NCI-H2107 treated with DMSO at 0.1 percent for 48 hours (cell line): ENCODE measurements at regions not wholly inside any gene's neighbourhood (a gene's known extent, or its start where the extent isn't known, plus 50 kb on each side); places are given as distances from the start of the nearest gene placed in this dataset.
"Not testable (repeated sequence)": the region's sequence is repeated elsewhere in the genome, so short reads cannot be mapped to it uniquely, and the experiment has no call there.

Experiments used
- DNase-seq: peaks from one replicate; lab custom pipeline; 2025; ENCODE audit not compliant: unreplicated experiment; lab: John Stamatoyannopoulos, UW

GRCh38 chr6:169019727-169020491 is 233.7 kb downstream of the THBS2 start:
- no peak for DNase-seq

GRCh38 chr6:169019111-169019510 is 234.5 kb downstream of the THBS2 start:
- DNase-seq = no peak

GRCh38 chr6:169016758-169017157 is 236.9 kb downstream of the THBS2 start:
- no peak for DNase-seq

- DNase-seq = no peak
These were observed 239.1 kb downstream of the THBS2 start for GRCh38 chr6:169014211-169015197.

DNA sequence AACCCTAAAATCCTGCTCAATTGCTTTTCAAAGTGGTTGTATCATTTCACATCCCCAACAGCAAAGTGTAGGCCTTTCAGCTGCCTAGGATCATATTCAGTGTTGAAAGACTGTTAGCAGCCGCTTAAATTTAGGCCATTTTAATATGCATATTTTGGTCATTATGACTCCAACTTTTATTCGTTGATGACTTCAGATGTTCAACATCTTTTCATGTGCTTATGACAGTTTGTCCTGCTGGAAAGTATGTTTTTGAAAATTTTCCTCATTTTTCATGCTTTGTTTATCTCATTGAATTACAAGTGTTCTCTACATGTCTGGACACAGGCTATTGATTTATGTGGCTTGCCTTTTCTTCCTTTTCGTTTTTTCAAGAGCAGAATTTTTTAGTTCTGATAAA is 244.0 kb downstream of the THBS2 start:
- DNase-seq = no peak

DNA sequence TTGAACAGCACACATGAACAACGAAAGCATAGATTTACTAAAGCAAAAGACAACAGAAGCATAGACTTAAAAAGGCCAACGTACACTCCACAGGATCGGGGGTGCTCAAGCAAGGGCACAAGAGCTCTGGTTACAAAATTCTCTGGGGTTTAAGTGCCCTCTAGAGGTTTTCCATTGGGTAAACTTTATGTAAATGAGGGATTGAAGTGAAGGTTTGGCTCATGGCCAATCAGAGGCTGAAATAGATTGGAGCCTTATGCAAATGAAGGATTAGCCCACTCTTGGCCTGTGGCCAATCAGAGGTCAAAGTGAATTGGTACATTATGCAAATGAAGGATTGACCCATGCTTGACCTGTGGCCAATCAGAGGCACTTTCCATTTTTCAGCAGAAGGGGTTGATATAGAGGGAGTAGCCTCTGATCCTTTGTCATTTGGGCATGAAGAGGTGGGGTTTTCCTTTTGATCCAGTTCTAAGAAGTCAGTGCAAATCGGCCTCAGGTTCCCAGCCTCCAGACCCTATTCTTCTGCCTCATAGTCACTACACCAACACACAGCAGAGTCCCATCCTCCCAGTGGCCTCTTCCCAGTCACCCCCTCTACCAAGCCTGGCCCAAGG is 244.9 kb downstream of the THBS2 start:
- peak; percentile 89 for DNase-seq

DNA sequence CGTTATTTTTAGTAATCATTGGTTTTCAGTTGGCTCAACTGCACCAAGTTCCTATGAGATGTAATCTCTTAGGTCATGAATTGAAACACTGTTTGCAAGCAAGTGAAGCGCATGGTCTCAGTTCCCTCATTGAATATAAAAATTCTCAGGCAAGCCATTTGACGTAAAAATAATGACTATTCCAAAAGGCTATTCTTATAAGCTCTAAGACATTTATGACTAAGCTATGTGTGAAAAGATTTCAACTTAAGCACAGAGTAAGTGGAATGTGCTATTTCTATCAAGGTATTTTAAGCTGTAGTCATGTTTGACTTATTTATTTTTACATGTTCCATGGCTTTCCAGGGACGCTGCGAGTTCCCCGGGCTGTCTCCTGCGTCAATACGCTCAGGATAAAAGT is 248.5 kb downstream of the THBS2 start:
- no peak for DNase-seq

DNA sequence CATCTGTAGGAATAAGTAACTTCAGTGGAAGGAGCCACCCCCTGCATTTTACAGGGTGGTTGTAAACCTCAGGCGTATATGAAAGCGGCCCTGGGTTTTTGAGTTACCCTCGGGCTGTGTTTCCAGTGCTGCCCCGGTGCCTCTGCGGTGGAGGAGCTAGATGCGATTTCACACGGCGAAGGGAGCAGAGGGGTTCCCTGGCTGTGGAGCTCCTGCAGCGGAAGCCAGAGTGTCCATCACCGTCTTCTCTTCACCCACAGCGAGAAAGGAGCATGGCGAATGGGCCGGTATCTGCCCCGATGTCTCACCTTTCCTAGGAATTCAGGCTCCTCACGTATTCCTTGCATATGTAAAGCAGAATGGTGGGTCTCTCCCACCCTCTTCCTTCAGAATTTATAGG is 253.6 kb downstream of the THBS2 start:
- DNase-seq = no peak

GRCh38 chr6:168999392-168999791 is 254.3 kb downstream of the THBS2 start:
- DNase-seq = no peak

DNA sequence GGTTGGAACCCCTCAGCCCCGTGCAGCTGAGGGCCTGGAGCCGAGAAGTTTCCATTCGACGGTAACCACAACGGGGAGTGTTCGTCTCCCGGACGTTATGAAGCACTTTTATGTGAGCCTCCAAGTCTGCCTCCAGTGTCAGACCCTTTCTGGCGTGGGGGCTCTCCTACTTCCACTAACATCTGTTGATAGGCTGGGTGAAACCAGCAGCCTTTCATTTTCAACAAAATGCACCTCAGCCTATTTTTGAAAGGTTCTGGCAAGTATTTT is 257.4 kb downstream of the THBS2 start:
- no peak for DNase-seq

DNA sequence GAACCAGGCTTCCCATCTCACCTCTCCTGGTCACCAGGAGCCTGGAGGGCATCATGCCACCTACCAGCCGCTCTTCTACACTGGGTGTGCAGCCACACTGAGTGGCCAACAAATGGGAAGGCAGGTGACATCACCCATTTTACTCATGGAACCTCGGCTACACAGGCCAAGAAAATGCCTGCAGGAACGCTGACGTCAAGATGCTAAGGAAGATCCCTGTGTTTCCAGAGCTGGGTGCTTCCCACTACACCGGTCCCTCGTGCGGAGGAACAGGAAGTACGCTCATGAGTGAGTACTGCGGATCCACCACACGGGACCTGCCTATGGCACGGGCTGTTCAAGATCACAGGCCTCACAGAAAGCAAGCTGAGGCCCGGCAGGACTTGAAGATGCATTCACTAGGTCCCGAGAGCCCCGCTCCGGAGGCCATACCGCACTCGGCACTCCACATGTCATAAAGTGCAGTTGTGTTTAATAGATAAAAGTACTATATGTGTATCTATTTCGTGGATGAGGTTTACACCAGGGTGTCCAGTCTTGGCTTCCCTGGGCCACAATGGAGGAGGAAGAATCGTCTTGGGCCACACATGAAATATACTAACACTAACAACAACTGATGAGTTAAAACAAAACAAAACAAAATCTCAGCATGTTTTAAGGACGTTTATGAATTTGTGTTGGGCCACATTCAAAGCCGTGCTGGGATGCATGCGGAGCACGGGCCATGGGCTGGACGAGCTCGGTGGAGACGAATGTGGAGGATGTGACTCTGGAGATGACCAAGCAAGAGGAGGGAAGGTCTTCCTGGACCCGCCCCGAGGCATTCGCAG is 257.9 kb downstream of the THBS2 start:
- no peak for DNase-seq

- DNase-seq = no peak
These were observed 258.7 kb downstream of the THBS2 start for GRCh38 chr6:168994956-168995355.

DNA sequence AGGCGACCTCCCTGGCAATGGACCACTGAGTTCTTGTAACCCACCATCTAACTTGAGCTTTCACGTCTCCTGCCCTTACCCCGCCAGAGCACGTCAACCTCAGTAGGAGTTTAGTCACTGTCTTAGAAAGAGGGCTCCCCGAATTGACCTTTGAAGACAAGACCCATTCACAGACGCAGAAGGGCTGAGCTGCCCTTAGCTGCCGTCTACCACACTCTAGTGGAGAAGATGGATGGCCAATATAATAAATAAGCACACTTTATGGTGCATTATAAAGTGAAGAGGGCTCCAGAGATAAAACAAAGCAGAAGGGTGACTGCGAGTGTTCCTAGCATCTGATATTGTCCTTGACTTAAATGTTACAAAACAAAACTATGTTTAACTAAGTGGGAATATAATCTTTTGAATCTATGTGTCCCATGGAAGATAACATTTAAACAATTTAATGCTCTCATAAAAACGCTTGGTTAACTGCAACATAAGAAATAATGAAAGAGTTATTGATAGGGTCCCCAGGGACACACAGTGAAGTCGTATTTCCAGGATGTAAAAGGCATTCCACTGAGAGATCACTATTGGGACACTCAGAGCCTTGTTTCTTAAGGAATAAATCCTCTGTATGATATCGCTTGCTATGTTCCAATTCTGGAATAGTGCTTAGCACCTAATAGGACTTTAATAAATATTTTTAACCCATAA is 261.1 kb downstream of the THBS2 start:
- no peak for DNase-seq

GRCh38 chr6:168991695-168992094 is 262.0 kb downstream of the THBS2 start:
- not testable (repeated sequence) for DNase-seq

- no peak for DNase-seq
These were observed 263.5 kb downstream of the THBS2 start for GRCh38 chr6:168990019-168990751.

DNA sequence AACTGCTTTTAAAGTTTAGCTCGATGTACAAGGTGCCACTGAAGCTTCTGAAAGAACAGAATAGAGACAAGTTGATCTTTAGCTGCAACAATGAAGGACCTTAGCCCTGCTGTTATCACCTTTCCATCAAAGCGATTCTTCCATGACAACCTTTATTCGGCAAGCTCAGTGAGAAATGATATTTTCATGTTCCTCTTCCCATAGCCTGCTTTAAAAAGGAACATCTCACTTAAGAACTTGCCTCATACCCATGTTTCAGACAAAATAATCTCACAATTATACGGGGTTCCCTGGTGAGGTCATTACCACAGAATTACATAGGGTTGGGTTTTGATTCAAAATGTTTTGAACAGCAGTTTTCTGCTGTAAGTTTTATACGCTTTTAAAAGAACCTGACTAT is 264.2 kb downstream of the THBS2 start:
- no peak for DNase-seq

DNA sequence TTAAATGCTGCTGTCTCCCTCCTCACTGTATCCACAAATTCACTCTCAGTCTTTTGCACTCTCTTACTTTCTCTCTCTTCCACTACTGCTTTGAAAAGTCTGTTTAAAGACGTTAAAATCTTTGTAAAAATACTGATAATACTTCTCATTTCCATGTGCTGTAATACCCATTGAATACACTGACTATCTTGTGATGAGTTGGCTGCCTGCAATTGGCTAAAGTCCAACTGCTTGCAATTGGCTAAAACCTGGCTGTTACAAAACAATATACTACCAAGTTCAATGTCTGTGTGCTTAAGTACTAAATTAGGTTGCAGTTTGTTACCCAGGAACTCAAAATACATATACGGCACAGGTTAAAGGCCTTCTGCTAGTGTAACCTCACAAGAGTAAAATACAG is 264.8 kb downstream of the THBS2 start:
- DNase-seq = no peak

DNA sequence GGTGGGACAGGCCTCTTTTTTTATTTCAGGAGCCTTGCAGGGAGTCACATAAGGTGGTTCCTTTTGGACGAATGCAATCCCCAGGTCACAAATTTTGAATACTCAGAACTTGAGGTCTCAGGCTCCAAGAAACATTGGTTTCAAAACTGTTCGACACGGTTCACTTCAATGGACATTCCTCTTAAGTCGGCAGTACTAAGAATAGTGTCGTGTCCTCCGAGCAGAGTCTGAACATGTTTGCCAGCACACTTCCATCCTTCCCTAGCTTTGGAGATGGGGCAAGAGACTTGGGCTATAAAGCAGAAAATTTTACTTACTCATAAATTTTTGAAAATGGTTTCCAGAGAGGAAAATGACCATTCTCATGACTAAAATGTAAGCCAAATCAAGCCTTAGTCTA is 265.4 kb downstream of the THBS2 start:
- no peak for DNase-seq

- DNase-seq = no peak
These were observed 267.9 kb downstream of the THBS2 start for GRCh38 chr6:168985705-168986104.

GRCh38 chr6:168983925-168984324 is 269.7 kb downstream of the THBS2 start:
- DNase-seq = no peak
